GM19395 (cell line): ENCODE measurements at regions not wholly inside any gene's neighbourhood (a gene's known extent, or its start where the extent isn't known, plus 50 kb on each side); places are given as distances from the start of the nearest gene placed in this dataset.
"Not testable (repeated sequence)": the region's sequence is repeated elsewhere in the genome, so short reads cannot be mapped to it uniquely, and the experiment has no call there.

Source experiments
- ATAC-seq: cut with Tn5 transposase; IDR thresholded peaks from one replicate; pipeline ENCODE4 v1.9.1; 2021; ENCODE audit warnings: mild to moderate bottlenecking, moderate library complexity; ENCODE audit not compliant: unreplicated experiment

- no peak for ATAC-seq
These were observed 137.1 kb downstream of the ELOVL4 start for GRCh38 chr6:79810185-79810705.

- ATAC-seq, result no peak
These were observed 138.4 kb downstream of the ELOVL4 start for GRCh38 chr6:79808921-79809320.

- not testable (repeated sequence) for ATAC-seq
These were observed 140.7 kb downstream of the ELOVL4 start for GRCh38 chr6:79806661-79807060.

GRCh38 chr6:79804732-79805131 lies 142.6 kb downstream of the ELOVL4 start:
- no peak for ATAC-seq

GRCh38 chr6:79803917-79804316 lies 143.4 kb downstream of the ELOVL4 start:
- no peak for ATAC-seq

- ATAC-seq, result no peak
These were observed 144.6 kb downstream of the ELOVL4 start for GRCh38 chr6:79802657-79803300.

GRCh38 chr6:79801362-79801761 lies 146.0 kb downstream of the ELOVL4 start:
- ATAC-seq, result no peak

- ATAC-seq, result no peak
These were observed 148.5 kb downstream of the ELOVL4 start for GRCh38 chr6:79798841-79799240.

GRCh38 chr6:79797912-79798311 lies 149.4 kb downstream of the ELOVL4 start:
- ATAC-seq, result no peak

- ATAC-seq, result no peak
These were observed 150.1 kb downstream of the ELOVL4 start for GRCh38 chr6:79797163-79797764.

GRCh38 chr6:79796197-79796596 lies 151.2 kb downstream of the ELOVL4 start:
- no peak for ATAC-seq

GRCh38 chr6:79789896-79790295 lies 157.5 kb downstream of the ELOVL4 start:
- no peak for ATAC-seq

- ATAC-seq, result no peak
These were observed 157.6 kb downstream of the SH3BGRL2 start for GRCh38 chr6:79788756-79789155.

GRCh38 chr6:79787626-79788025 lies 156.5 kb downstream of the SH3BGRL2 start:
- ATAC-seq, result no peak

GRCh38 chr6:79784395-79784753 lies 153.2 kb downstream of the SH3BGRL2 start:
- no peak for ATAC-seq

GRCh38 chr6:79783670-79784394 lies 152.7 kb downstream of the SH3BGRL2 start:
- no peak for ATAC-seq

- ATAC-seq, result no peak
These were observed 151.9 kb downstream of the SH3BGRL2 start for GRCh38 chr6:79782792-79783580.

- ATAC-seq, result no peak
These were observed 150.8 kb downstream of the SH3BGRL2 start for GRCh38 chr6:79781916-79782315.

- ATAC-seq, result no peak
These were observed 149.8 kb downstream of the SH3BGRL2 start for GRCh38 chr6:79780881-79781280.

GRCh38 chr6:79778816-79779215 lies 147.7 kb downstream of the SH3BGRL2 start:
- ATAC-seq, result no peak
